Neural progenitor cell (in vitro differentiated cells): ENCODE measurements at regions not wholly inside any gene's neighbourhood (a gene's known extent, or its start where the extent isn't known, plus 50 kb on each side); places are given as distances from the start of the nearest gene placed in this dataset.

Source experiments
- DNase-seq: peaks from one replicate; pipeline ENCODE4 v3.0.0-alpha.2; 2016; ENCODE audit warnings: low spot score
- H2AFZ ChIP-seq: fragments of 200-600 bp; sonication (generic); replicated peaks from 2 replicates; pipeline ENCODE4 v1.6.1; 2016; ENCODE audit warnings: antibody characterized with exemption
- H3F3A ChIP-seq: fragments of 200-600 bp; sonication (generic); 2 replicates; pipeline ENCODE4 v1.6.1; 2016; ENCODE audit warnings: antibody characterized with exemption, low read depth
- H3K27ac ChIP-seq: fragments of 200-600 bp; sonication (generic); 2 replicates; pipeline ENCODE4 v1.5.1; 2016; ENCODE audit warnings: mild to moderate bottlenecking
- H3K27me3 ChIP-seq: fragments of 200-600 bp; sonication (generic); 2 replicates; pipeline ENCODE4 v1.6.1; 2016; ENCODE audit warnings: mild to moderate bottlenecking, moderate library complexity
- H3K36me3 ChIP-seq: fragments of 200-600 bp; sonication (generic); 2 replicates; pipeline ENCODE4 v1.5.1; 2016
- H3K4me1 ChIP-seq: fragments of 200-600 bp; sonication (generic); 2 replicates; pipeline ENCODE4 v1.6.1; 2016; ENCODE audit warnings: mixed run types
- H3K4me2 ChIP-seq: fragments of 200-600 bp; sonication (generic); 2 replicates; pipeline ENCODE4 v1.6.1; 2016
- H3K4me3 ChIP-seq: fragments of 200-600 bp; sonication (generic); 2 replicates; pipeline ENCODE4 v1.5.1; 2016
- H3K79me2 ChIP-seq: fragments of 200-600 bp; sonication (generic); 2 replicates; pipeline ENCODE4 v1.6.1; 2016; ENCODE audit warnings: low read depth
- H3K9ac ChIP-seq: fragments of 200-600 bp; sonication (generic); 2 replicates; pipeline ENCODE4 v1.6.1; 2016
- H3K9me3 ChIP-seq: fragments of 200-600 bp; sonication (generic); 2 replicates; pipeline ENCODE4 v1.5.1; 2016; ENCODE audit warnings: low read depth
- H4K20me1 ChIP-seq: fragments of 200-600 bp; sonication (generic); 2 replicates; pipeline ENCODE4 v1.6.1; 2016; ENCODE audit warnings: low read depth
- H3K27ac Mint-ChIP-seq: 3 replicates; pipeline ENCODE4 v1.8.0; 2021; ENCODE audit warnings: mixed read lengths
- H3K27me3 Mint-ChIP-seq: 2 replicates; pipeline ENCODE4 v1.8.0; 2022; ENCODE audit warnings: low read depth, mild to moderate bottlenecking, inconsistent platforms, moderate library complexity, mixed read lengths; ENCODE audit not compliant: insufficient read depth
- H3K36me3 Mint-ChIP-seq: 3 replicates; pipeline ENCODE4 v1.8.0; 2021; ENCODE audit warnings: mixed read lengths
- H3K4me1 Mint-ChIP-seq: 3 replicates; pipeline ENCODE4 v1.8.0; 2021; ENCODE audit warnings: mixed read lengths
- H3K4me3 Mint-ChIP-seq: 3 replicates; pipeline ENCODE4 v1.8.0; 2021; ENCODE audit warnings: mild to moderate bottlenecking, moderate library complexity, mixed read lengths
- H3K9me3 Mint-ChIP-seq: 3 replicates; pipeline ENCODE4 v1.8.0; 2020; ENCODE audit warnings: mixed read lengths
- CTCF ChIP-seq: fragments of 200-600 bp; sonication (generic); IDR thresholded peaks from 2 replicates; pipeline ENCODE4 v1.5.1; 2017; ENCODE audit warnings: antibody characterized with exemption, mild to moderate bottlenecking
- EZH2 ChIP-seq: fragments of 200-600 bp; sonication (generic); IDR thresholded peaks from 2 replicates; pipeline ENCODE4 v1.6.1; 2017; ENCODE audit warnings: antibody characterized with exemption, mild to moderate bottlenecking, moderate library complexity
- EZH2phosphoT487 ChIP-seq: fragments of 200-600 bp; sonication (generic); IDR thresholded peaks from 2 replicates; pipeline ENCODE4 v1.6.1; 2017; ENCODE audit warnings: antibody characterized with exemption

- Histone ChIP-seq H3K27me3 (no peaks in the 10 kb centered on the region), H3K9ac (no peak overlapping the region), H4K20me1 (peaks cover 5% of the 10 kb centered on the region), H2AFZ (no peak overlapping the region), H3F3A (no peaks in the 10 kb centered on the region), H3K27ac (no peak overlapping the region), H3K79me2 (peaks cover 10% of the 10 kb centered on the region), H3K4me3 (no peak overlapping the region), H3K4me1 (peaks cover 22% of the 10 kb centered on the region), H3K4me2 (no peak overlapping the region), H3K9me3 (no peaks in the 10 kb centered on the region), H3K36me3 (no peaks in the 10 kb centered on the region)
- Mint-ChIP-seq H3K4me1 (peaks cover 56% of the 10 kb centered on the region), H3K36me3 (no peaks in the 10 kb centered on the region), H3K4me3 (peak overlapping the region; percentile 19), H3K9me3 (no peaks in the 10 kb centered on the region), H3K27me3 (peaks cover 3% of the 10 kb centered on the region), H3K27ac (peak overlapping the region; percentile 61)
- TF ChIP-seq EZH2phosphoT487 (no peak), EZH2 (no peak), CTCF (no peak)
- no peak for DNase-seq
These were observed 93.4 kb upstream of the NHSL1 start for GRCh38 chr6:138592749-138593123.

- H3K4me1 Mint-ChIP-seq, result peaks cover 56% of the 10 kb centered on the region
- H3K4me2 ChIP-seq, result peak overlapping the region; percentile 25
- no peaks in the 10 kb centered on the region for H3K36me3 ChIP-seq
- H3K4me1 ChIP-seq, result peaks cover 22% of the 10 kb centered on the region
- H3K27ac Mint-ChIP-seq, result peak overlapping the region; percentile 61
- TF ChIP-seq CTCF, result no peak
- no peak for TF ChIP-seq EZH2phosphoT487
- TF ChIP-seq EZH2, result no peak
- no peak overlapping the region for H3K27ac ChIP-seq
- no peak for DNase-seq
- H3K9me3 Mint-ChIP-seq, result no peaks in the 10 kb centered on the region
- no peak overlapping the region for H3K4me3 ChIP-seq
- no peak overlapping the region for H2AFZ ChIP-seq
- H3K9me3 ChIP-seq, result no peaks in the 10 kb centered on the region
- H3K9ac ChIP-seq, result no peak overlapping the region
- peak overlapping the region; percentile 19 for H3K4me3 Mint-ChIP-seq
- H4K20me1 ChIP-seq, result peaks cover 5% of the 10 kb centered on the region
- H3K79me2 ChIP-seq, result peaks cover 4% of the 10 kb centered on the region
- no peaks in the 10 kb centered on the region for H3F3A ChIP-seq
- H3K36me3 Mint-ChIP-seq, result no peaks in the 10 kb centered on the region
- H3K27me3 Mint-ChIP-seq, result peaks cover 3% of the 10 kb centered on the region
- no peaks in the 10 kb centered on the region for H3K27me3 ChIP-seq
These were observed 94.0 kb upstream of the NHSL1 start for GRCh38 chr6:138593124-138593877.

- no peak overlapping the region for H3K4me3 Mint-ChIP-seq
- H3K4me2 ChIP-seq, result peak overlapping the region; percentile 25
- H3K4me3 ChIP-seq, result no peak overlapping the region
- DNase-seq, result no peak
- no peaks in the 10 kb centered on the region for H3F3A ChIP-seq
- no peaks in the 10 kb centered on the region for H3K9me3 Mint-ChIP-seq
- no peaks in the 10 kb centered on the region for H3K79me2 ChIP-seq
- H3K36me3 Mint-ChIP-seq, result no peaks in the 10 kb centered on the region
- H3K27ac Mint-ChIP-seq, result no peak overlapping the region
- peaks cover 3% of the 10 kb centered on the region for H3K27me3 Mint-ChIP-seq
- H3K27ac ChIP-seq, result no peak overlapping the region
- H4K20me1 ChIP-seq, result peaks cover 3% of the 10 kb centered on the region
- peaks cover 50% of the 10 kb centered on the region for H3K4me1 Mint-ChIP-seq
- H2AFZ ChIP-seq, result no peak overlapping the region
- TF ChIP-seq CTCF (no peak), EZH2 (no peak), EZH2phosphoT487 (no peak)
- H3K27me3 ChIP-seq, result no peaks in the 10 kb centered on the region
- H3K9me3 ChIP-seq, result no peaks in the 10 kb centered on the region
- no peak overlapping the region for H3K9ac ChIP-seq
- peaks cover 22% of the 10 kb centered on the region for H3K4me1 ChIP-seq
- H3K36me3 ChIP-seq, result no peaks in the 10 kb centered on the region
These were observed 94.8 kb upstream of the NHSL1 start for GRCh38 chr6:138593909-138594757.
